AG04450 (cell line): ENCODE measurements at regions not wholly inside any gene's neighbourhood (a gene's known extent, or its start where the extent isn't known, plus 50 kb on each side); places are given as distances from the start of the nearest gene placed in this dataset.

Experiments
- CTCF ChIA-PET: fragments of 300-600, 350-600 bp; formaldehyde crosslinking; extraction: SDS; loops from one replicate; lab custom pipeline; 2022; ENCODE audit warnings: antibody characterized with exemption, inconsistent platforms; lab: Charles Lee
- POLR2A ChIA-PET: fragments of 350-600 bp; formaldehyde crosslinking; extraction: SDS; loops from one replicate; lab custom pipeline; 2021; ENCODE audit warnings: antibody characterized with exemption, inconsistent platforms; lab: Yijun Ruan, JAX
- DNase-seq: peaks from one replicate; pipeline ENCODE4 v3.0.0-alpha.2; 2011; ENCODE audit warnings: low read depth, low spot score
- H3K27ac ChIP-seq: one replicate; pipeline ENCODE4 v1.5.1; 2012; ENCODE audit warnings: low read depth, low read length, control low read depth
- H3K27me3 ChIP-seq: one replicate; pipeline ENCODE4 v1.6.0; 2012; ENCODE audit warnings: low read length; ENCODE audit not compliant: control insufficient read depth, insufficient read depth
- H3K4me3 ChIP-seq: 2 replicates; pipeline ENCODE4 v1.5.1; 2011; ENCODE audit warnings: mild to moderate bottlenecking, low read depth, low read length, control low read depth
- H3K9me3 ChIP-seq: 2 replicates; pipeline ENCODE4 v1.5.1; 2012; ENCODE audit warnings: low read length; ENCODE audit not compliant: control insufficient read depth, insufficient read depth
- CTCF ChIP-seq: IDR thresholded peaks from 2 replicates; pipeline ENCODE4 v1.5.1; 2011; ENCODE audit warnings: low read depth, low read length, control low read depth, inconsistent platforms

- Histone ChIP-seq H3K9me3 (no peaks in the 10 kb centered on the region), H3K27ac (no peak overlapping the region), H3K27me3 (no peaks in the 10 kb centered on the region), H3K4me3 (no peak overlapping the region)
- ChIA-PET POLR2A (no interaction called here), CTCF (no interaction called here)
- no peak for TF ChIP-seq CTCF
- DNase-seq: no peak
Observed at GRCh38 chr1:182217967-182218366, 156.5 kb upstream of the ZNF648 start.

DNA sequence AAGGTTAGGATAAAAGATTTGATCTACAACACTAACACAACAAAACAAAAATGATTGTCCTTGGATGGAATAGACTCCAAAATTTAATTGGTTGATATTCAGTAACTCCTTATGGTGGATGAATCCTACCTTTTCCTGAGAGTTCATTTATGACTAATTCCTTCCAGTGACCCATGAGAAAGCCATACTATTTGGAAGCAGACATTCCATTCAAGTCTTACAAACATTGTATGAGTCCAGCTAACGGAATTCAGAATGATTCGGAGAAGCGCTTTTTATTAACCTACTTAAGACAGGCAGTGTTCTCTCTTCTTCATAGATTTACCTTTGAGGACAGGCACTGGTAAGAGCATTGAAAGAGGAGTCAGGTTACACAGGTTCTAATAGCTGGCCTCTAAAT is 155.6 kb upstream of the ZNF648 start:
- POLR2A ChIA-PET: no interaction called here
- CTCF ChIA-PET: no interaction called here
- Histone ChIP-seq H3K4me3 (no peak overlapping the region), H3K27ac (no peak overlapping the region), H3K27me3 (no peaks in the 10 kb centered on the region), H3K9me3 (no peaks in the 10 kb centered on the region)
- TF ChIP-seq CTCF: no peak
- DNase-seq: no peak

DNA sequence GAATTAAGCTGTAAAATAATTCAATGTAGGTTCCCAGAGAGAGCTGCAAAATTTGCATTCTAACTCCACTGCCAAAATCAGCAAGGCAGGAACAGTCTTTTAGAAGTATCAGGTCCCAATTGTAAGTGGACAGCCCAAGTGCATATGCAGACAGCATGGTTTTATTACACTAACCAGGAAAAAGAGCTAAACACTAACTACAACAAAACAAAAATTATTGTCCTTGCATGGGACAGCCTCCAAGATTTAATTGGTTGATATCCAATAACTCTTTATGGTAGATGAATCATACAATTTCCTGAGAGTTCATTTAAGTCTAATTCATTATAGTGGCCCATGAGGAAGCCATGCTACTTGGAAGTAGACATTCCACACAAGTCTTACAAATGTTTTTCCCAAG is 154.3 kb upstream of the ZNF648 start:
- Histone ChIP-seq H3K27ac (no peak overlapping the region), H3K4me3 (no peak overlapping the region), H3K9me3 (no peaks in the 10 kb centered on the region), H3K27me3 (no peaks in the 10 kb centered on the region)
- POLR2A ChIA-PET: no interaction called here
- CTCF ChIA-PET: no interaction called here
- DNase-seq: no peak
- TF ChIP-seq CTCF: no peak

DNA sequence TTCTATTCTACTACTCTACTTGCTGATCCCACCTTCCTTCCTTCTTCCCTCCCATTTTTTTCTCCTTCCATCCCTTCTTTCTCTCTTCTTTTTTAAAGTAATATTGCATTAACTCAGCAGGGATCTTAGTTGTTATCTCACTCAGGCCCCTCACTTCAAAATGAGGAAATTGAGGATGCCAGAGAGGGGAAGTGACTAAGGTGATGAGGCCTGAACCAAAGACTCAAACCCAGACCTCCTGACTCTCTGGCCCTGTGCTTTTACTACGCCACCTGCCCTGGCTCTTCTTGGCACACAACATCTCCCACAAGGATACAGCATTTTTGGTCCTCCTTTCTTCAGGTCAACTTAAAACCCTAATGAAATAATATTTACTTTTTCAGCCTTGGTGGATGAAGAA is 151.7 kb upstream of the ZNF648 start:
- TF ChIP-seq CTCF: no peak
- H3K4me3 ChIP-seq: no peak overlapping the region
- POLR2A ChIA-PET: no interaction called here
- no peaks in the 10 kb centered on the region for H3K9me3 ChIP-seq
- H3K27ac ChIP-seq: no peak overlapping the region
- no peaks in the 10 kb centered on the region for H3K27me3 ChIP-seq
- CTCF ChIA-PET: no interaction called here
- DNase-seq: no peak

GRCh38 chr1:182211386-182211785 is 149.9 kb upstream of the ZNF648 start:
- no peak for TF ChIP-seq CTCF

More at GRCh38 chr1:182211386-182211785, 149.9 kb upstream of the ZNF648 start:
- ChIA-PET POLR2A (no interaction called here), CTCF (no interaction called here)
- DNase-seq: no peak
- H3K9me3 ChIP-seq: no peaks in the 10 kb centered on the region
- no peak overlapping the region for H3K4me3 ChIP-seq
- no peaks in the 10 kb centered on the region for H3K27me3 ChIP-seq
- no peak overlapping the region for H3K27ac ChIP-seq
